H1 (cell line): ENCODE measurements at regions not wholly inside any gene's neighbourhood (a gene's known extent, or its start where the extent isn't known, plus 50 kb on each side); places are given as distances from the start of the nearest gene placed in this dataset.

Experiments used
- CBX8 ChIP-seq: fragments of 300-800, 300-1000 bp; sonication (generic); IDR thresholded peaks from 2 replicates; pipeline ENCODE4 v1.7.1; 2016; ENCODE audit warnings: low read depth, low read length, borderline replicate concordance
- GTF2F1 ChIP-seq: IDR thresholded peaks from 2 replicates; pipeline ENCODE4 v1.6.1; 2012; ENCODE audit warnings: low read depth, low read length, improper control_type of control experiment, borderline replicate concordance
- TCF12 ChIP-seq: IDR thresholded peaks from 2 replicates; pipeline ENCODE4 v1.6.1; 2011; ENCODE audit warnings: low read depth, mild to moderate bottlenecking, low read length
- YY1 ChIP-seq: IDR thresholded peaks from 2 replicates; pipeline ENCODE4 v1.6.1; 2011; ENCODE audit warnings: low read depth, mild to moderate bottlenecking, low read length

- TF ChIP-seq YY1 (no peak), TCF12 (no peak), CBX8 (no peak), GTF2F1 (no peak)
These were observed 59.3 kb upstream of the APBB1IP start (continued) for GRCh38 chr10:26378861-26379294.
